Ascending aorta (tissue), 2 donors: ENCODE measurements at regions not wholly inside any gene's neighbourhood (a gene's known extent, or its start where the extent isn't known, plus 50 kb on each side); places are given as distances from the start of the nearest gene placed in this dataset.

Experiments
- DNase-seq, 2 donors: peaks; one replicate each; pipeline ENCODE4 v3.0.0-alpha.2; 2019; ENCODE audit warnings: low spot score in 2 of 2
- H3K27ac ChIP-seq, 2 donors: fragments of 200-600 bp; sonication (generic); one replicate each; pipeline ENCODE4 v1.5.1; 2016 to 2017; ENCODE audit warnings: mild to moderate bottlenecking in 1 of 2
- H3K27me3 ChIP-seq: fragments of 200-600 bp; sonication (generic); one replicate; pipeline ENCODE4 v1.5.1; 2017
- H3K36me3 ChIP-seq, 2 donors: fragments of 200-600 bp; sonication (generic); one replicate each; pipeline ENCODE4 v1.5.1; 2016
- H3K4me1 ChIP-seq, 2 donors: fragments of 200-600 bp; sonication (generic); one replicate each; pipeline ENCODE4 v1.5.1; 2016 to 2017; ENCODE audit warnings: mild to moderate bottlenecking in 1 of 2
- H3K4me3 ChIP-seq, 2 donors: fragments of 200-600 bp; sonication (generic); one replicate each; pipeline ENCODE4 v1.5.1; 2016 to 2017; ENCODE audit warnings: mild to moderate bottlenecking in 1 of 2
- H3K9me3 ChIP-seq, 2 donors: fragments of 200-600 bp; sonication (generic); one replicate each; pipeline ENCODE4 v1.5.1; 2016
- CTCF ChIP-seq, 3 experiments: fragments of 200-600 bp in 2 of 3; fragments of 450-650 bp in 1 of 3; sonication (generic) in 2 of 3; IDR thresholded peaks; one replicate each; pipeline ENCODE4 v1.5.1; 2016 to 2019; ENCODE audit warnings: antibody characterized with exemption in 3 of 3, mild to moderate bottlenecking in 1 of 3, moderate library complexity in 1 of 3
- intact Hi-C: fragments of 100-400 bp; cut with DNase I; formaldehyde crosslinking; loops from one replicate; pipeline ENCODE4 v1.15.1; 2023

- no peak overlapping the region for H3K27ac ChIP-seq
- H3K9me3 ChIP-seq = no peaks in the 10 kb centered on the region
- H3K36me3 ChIP-seq = no peaks in the 10 kb centered on the region
- no peaks in the 10 kb centered on the region for H3K4me1 ChIP-seq
- no peaks in the 10 kb centered on the region for H3K27me3 ChIP-seq
- TF ChIP-seq CTCF (IDR thresholded peaks at IDR 0.05) = no peak
- no peak for DNase-seq
- intact Hi-C loops = no loop called here
- H3K4me3 ChIP-seq = no peak overlapping the region
Observed at GRCh38 chr3:151955356-151955755, 81.9 kb downstream of the SUCNR1 start.

DNA sequence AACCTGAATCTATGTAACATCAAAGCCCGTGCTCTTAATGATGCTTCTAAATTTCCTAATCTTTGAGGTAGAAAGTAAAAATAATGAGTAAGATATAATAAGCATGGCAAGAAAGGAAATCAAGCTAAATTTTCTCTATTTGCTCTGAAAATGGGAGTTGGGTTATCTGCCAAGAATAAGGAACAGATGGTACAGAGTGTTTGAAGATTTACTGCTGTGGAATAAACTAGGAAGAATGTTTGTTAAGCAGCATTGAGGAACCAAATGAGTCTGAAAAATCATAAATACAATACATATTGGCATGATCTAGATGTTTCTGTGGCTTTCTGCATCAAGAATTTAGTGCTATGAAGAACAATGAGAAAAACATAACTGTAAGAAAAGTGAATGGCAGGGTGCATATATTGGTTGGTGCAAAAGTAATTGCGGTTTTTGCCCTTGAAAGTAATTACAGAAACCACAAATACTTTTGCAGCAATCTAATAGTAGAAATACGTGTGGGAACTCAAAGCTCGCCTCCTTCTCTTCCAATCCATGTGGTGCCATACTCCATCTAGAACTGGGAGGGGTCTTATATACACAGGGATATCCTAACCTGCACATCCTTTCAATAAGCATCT lies 87.6 kb downstream of the SUCNR1 start:
- Histone ChIP-seq H3K27me3 (no peaks in the 10 kb centered on the region), H3K27ac (no peak overlapping the region), H3K4me1 (no peaks in the 10 kb centered on the region), H3K4me3 (no peak overlapping the region), H3K9me3 (no peaks in the 10 kb centered on the region), H3K36me3 (no peaks in the 10 kb centered on the region)
- intact Hi-C loops = no loop called here
- no peak for DNase-seq
- TF ChIP-seq CTCF (IDR thresholded peaks at IDR 0.05) = no peak

DNA sequence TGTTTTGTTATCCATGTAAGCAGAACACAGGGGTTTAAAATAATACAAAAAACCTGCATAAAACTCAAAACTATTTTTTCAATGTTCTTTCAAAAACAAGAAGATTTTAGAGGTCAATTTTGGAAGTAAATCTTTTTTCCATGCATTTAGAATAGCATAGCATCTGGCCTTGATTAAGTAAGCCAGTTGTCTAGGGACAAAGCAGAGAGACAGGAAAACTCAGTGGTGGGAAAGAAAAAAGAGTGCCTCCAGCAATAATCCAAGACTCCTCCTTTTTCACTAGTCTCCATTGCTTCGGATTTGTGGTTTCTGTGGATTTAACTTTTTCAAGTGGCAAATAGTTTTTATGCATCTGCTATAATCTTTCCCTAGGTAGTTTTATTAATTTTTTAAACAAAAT lies 88.9 kb downstream of the SUCNR1 start:
- Histone ChIP-seq H3K27ac (no peak overlapping the region), H3K36me3 (no peaks in the 10 kb centered on the region), H3K9me3 (no peaks in the 10 kb centered on the region), H3K4me3 (no peak overlapping the region), H3K4me1 (no peaks in the 10 kb centered on the region), H3K27me3 (no peaks in the 10 kb centered on the region)
- TF ChIP-seq CTCF (IDR thresholded peaks at IDR 0.05) = no peak
- DNase-seq = no peak
- intact Hi-C loops = no loop called here

GRCh38 chr3:151962912-151963311 lies 89.5 kb downstream of the SUCNR1 start:
- DNase-seq = no peak
- Histone ChIP-seq H3K4me3 (no peak overlapping the region), H3K9me3 (no peaks in the 10 kb centered on the region), H3K36me3 (no peaks in the 10 kb centered on the region), H3K4me1 (no peaks in the 10 kb centered on the region), H3K27ac (no peak overlapping the region), H3K27me3 (no peaks in the 10 kb centered on the region)
- TF ChIP-seq CTCF (IDR thresholded peaks at IDR 0.05) = no peak
- intact Hi-C loops = no loop called here

GRCh38 chr3:151964743-151965142 lies 91.3 kb downstream of the SUCNR1 start:
- Histone ChIP-seq H3K36me3 (no peaks in the 10 kb centered on the region), H3K27ac (no peak overlapping the region), H3K9me3 (no peaks in the 10 kb centered on the region), H3K4me1 (no peaks in the 10 kb centered on the region), H3K4me3 (no peak overlapping the region), H3K27me3 (no peaks in the 10 kb centered on the region)
- intact Hi-C loops = no loop called here
- TF ChIP-seq CTCF (IDR thresholded peaks at IDR 0.05) = no peak
- DNase-seq = no peak
